HL-60 (cell line): ENCODE measurements at regions not wholly inside any gene's neighbourhood (a gene's known extent, or its start where the extent isn't known, plus 50 kb on each side); places are given as distances from the start of the nearest gene placed in this dataset.
A peak's percentile ranks its signal among the peaks of the same experiment; 100 is the strongest.

Experiments used
- DNase-seq, 2 experiments: peaks; one replicate each; pipeline ENCODE4 v3.0.0-alpha.2; 2010 to 2020; ENCODE audit warnings: low read depth in 1 of 2, low spot score in 1 of 2
- H3K27ac ChIP-seq: fragments of 250-450 bp; sonication (Bioruptor Pico); replicated peaks from 2 replicates; pipeline ENCODE4 v1.5.1; 2020; ENCODE audit warnings: mild to moderate bottlenecking, moderate library complexity
- H3K27me3 ChIP-seq: fragments of 250-450 bp; sonication (Bioruptor Pico); 2 replicates; pipeline ENCODE4 v1.5.1; 2021; ENCODE audit warnings: mild to moderate bottlenecking, moderate library complexity; ENCODE audit not compliant: insufficient read depth, poor library complexity, severe bottlenecking
- H3K4me3 ChIP-seq: replicated peaks from 2 replicates; pipeline ENCODE4 v1.5.1; 2011; ENCODE audit warnings: mild to moderate bottlenecking, control low read depth, low read length; ENCODE audit not compliant: insufficient read depth
- GABPA ChIP-seq: IDR thresholded peaks from 2 replicates; pipeline ENCODE4 v1.6.1; 2012; ENCODE audit warnings: low read depth
- POLR2AphosphoS5 ChIP-seq: IDR thresholded peaks from 2 replicates; pipeline ENCODE4 v1.6.1; 2012; ENCODE audit warnings: low read depth
- SPI1 ChIP-seq: IDR thresholded peaks from 2 replicates; pipeline ENCODE4 v1.6.1; 2012; ENCODE audit warnings: low read depth, mild to moderate bottlenecking, borderline replicate concordance
- TF ChIP-seq, protein P1 (sequence below): IDR thresholded peaks from 2 replicates; pipeline ENCODE4 v1.6.1; 2012; ENCODE audit warnings: low read depth; ENCODE audit not compliant: insufficient replicate concordance
- TF ChIP-seq, protein P2 (sequence below): IDR thresholded peaks from one replicate; pipeline ENCODE4 v1.5.1; 2011; ENCODE audit warnings: low read length, control low read depth, inconsistent platforms; ENCODE audit not compliant: insufficient read depth

DNA sequence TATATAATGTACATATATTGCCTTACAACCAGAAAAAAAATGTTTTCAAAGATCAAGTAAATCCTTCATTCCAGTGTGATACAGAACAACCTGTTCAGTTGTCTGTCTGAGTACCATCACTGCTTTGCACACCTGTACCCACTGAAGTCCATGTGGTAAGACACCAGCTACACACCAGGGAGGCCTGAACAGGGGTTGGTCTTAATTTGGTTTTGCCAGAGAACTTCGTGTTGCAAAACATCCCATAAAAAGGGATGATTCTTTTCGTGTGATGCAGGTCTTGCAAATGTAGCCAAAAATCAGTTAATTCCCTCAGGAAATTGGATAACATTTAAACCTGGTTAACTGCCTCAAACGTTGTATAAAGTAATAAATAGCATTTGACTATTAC, 73.7 kb upstream of the SLC1A4 start:
- no peak overlapping the region for H3K27ac ChIP-seq
- no peak for DNase-seq
- H3K27me3 ChIP-seq, result no peaks in the 10 kb centered on the region
- H3K4me3 ChIP-seq, result no peak overlapping the region
- TF ChIP-seq, protein P1, sequence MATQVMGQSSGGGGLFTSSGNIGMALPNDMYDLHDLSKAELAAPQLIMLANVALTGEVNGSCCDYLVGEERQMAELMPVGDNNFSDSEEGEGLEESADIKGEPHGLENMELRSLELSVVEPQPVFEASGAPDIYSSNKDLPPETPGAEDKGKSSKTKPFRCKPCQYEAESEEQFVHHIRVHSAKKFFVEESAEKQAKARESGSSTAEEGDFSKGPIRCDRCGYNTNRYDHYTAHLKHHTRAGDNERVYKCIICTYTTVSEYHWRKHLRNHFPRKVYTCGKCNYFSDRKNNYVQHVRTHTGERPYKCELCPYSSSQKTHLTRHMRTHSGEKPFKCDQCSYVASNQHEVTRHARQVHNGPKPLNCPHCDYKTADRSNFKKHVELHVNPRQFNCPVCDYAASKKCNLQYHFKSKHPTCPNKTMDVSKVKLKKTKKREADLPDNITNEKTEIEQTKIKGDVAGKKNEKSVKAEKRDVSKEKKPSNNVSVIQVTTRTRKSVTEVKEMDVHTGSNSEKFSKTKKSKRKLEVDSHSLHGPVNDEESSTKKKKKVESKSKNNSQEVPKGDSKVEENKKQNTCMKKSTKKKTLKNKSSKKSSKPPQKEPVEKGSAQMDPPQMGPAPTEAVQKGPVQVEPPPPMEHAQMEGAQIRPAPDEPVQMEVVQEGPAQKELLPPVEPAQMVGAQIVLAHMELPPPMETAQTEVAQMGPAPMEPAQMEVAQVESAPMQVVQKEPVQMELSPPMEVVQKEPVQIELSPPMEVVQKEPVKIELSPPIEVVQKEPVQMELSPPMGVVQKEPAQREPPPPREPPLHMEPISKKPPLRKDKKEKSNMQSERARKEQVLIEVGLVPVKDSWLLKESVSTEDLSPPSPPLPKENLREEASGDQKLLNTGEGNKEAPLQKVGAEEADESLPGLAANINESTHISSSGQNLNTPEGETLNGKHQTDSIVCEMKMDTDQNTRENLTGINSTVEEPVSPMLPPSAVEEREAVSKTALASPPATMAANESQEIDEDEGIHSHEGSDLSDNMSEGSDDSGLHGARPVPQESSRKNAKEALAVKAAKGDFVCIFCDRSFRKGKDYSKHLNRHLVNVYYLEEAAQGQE, result no peak
- no peak for TF ChIP-seq GABPA
- TF ChIP-seq POLR2AphosphoS5, result no peak
- no peak for TF ChIP-seq SPI1
- TF ChIP-seq, protein P2, sequence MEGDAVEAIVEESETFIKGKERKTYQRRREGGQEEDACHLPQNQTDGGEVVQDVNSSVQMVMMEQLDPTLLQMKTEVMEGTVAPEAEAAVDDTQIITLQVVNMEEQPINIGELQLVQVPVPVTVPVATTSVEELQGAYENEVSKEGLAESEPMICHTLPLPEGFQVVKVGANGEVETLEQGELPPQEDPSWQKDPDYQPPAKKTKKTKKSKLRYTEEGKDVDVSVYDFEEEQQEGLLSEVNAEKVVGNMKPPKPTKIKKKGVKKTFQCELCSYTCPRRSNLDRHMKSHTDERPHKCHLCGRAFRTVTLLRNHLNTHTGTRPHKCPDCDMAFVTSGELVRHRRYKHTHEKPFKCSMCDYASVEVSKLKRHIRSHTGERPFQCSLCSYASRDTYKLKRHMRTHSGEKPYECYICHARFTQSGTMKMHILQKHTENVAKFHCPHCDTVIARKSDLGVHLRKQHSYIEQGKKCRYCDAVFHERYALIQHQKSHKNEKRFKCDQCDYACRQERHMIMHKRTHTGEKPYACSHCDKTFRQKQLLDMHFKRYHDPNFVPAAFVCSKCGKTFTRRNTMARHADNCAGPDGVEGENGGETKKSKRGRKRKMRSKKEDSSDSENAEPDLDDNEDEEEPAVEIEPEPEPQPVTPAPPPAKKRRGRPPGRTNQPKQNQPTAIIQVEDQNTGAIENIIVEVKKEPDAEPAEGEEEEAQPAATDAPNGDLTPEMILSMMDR, result no peak

DNA sequence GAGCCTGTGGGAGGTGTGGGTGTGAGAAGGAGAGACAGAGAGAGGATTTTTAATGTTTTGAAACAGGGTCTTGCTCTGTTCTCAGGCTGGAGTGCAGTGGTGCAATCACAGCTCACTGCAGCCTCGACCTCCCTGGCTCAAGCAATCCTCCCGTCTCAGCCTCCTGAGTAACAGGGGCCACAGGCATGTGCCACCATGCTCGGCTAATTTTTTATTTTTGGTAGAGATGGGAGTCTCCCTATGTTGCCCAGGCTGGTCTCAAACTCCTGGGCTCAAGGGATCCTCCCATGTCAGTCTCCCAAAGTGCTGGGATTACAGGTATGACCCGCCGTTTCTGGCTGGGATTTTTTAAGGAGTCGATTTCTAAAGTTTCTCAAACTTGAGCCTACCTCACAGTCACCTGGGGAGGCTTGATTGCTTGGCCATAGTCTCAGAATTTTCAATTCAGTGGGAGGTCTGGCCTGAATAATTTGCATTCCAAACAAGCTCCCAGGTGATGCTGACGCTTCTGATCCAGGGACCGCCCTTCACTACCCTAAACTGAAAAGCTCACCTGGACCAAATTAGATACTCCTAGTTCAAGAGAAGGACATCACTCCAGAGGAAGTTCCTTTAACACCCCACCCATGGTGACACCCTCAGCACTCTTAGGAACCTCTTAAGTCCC, 70.8 kb upstream of the SLC1A4 start:
- H3K27ac ChIP-seq, result peak overlapping the region; percentile 63
- DNase-seq, result no peak
- H3K4me3 ChIP-seq, result peak overlapping the region; percentile 30
- TF ChIP-seq POLR2AphosphoS5 (no peak), SPI1 (no peak), GABPA (no peak)
- TF ChIP-seq, protein P2, result no peak
- TF ChIP-seq, protein P1, result no peak
- H3K27me3 ChIP-seq, result no peaks in the 10 kb centered on the region

DNA sequence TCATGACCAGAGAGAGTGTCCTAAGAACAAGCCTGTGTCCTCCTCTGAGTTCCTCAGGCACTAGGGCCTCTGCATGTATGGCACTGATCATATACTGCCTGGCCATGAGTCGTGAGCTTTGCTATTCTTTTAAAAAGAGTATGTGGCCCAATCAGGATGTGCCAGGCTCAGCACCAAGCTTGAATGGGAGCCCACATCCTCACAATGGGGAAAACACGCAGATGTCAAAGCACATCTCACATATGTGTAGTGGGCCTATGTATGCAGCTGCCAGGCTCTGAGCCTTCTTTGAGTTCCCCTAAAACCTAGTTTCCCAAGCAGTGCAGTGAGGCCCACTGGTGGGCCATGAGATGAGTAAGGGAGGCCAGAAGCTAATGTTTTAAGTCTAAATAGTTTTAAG, 69.9 kb upstream of the SLC1A4 start:
- Histone ChIP-seq H3K27me3 (no peaks in the 10 kb centered on the region), H3K27ac (no peak overlapping the region), H3K4me3 (no peak overlapping the region)
- TF ChIP-seq, protein P1, result no peak
- TF ChIP-seq POLR2AphosphoS5, result no peak
- TF ChIP-seq SPI1, result no peak
- TF ChIP-seq, protein P2, result no peak
- TF ChIP-seq GABPA, result no peak
- DNase-seq, result no peak
